SKM-1 treated with dmso at 0.1 percent for 144 hours (cell line): ENCODE measurements at regions not wholly inside any gene's neighbourhood (a gene's known extent, or its start where the extent isn't known, plus 50 kb on each side); places are given as distances from the start of the nearest gene placed in this dataset.
"Not testable (repeated sequence)": the region's sequence is repeated elsewhere in the genome, so short reads cannot be mapped to it uniquely, and the experiment has no call there.

Experiments
- DNase-seq: peaks from one replicate; lab custom pipeline; 2025; ENCODE audit not compliant: unreplicated experiment; lab: John Stamatoyannopoulos, UW

- no peak for DNase-seq
Measured at GRCh38 chr17:14451729-14452191, 150.9 kb downstream of the HS3ST3B1 start.

DNA sequence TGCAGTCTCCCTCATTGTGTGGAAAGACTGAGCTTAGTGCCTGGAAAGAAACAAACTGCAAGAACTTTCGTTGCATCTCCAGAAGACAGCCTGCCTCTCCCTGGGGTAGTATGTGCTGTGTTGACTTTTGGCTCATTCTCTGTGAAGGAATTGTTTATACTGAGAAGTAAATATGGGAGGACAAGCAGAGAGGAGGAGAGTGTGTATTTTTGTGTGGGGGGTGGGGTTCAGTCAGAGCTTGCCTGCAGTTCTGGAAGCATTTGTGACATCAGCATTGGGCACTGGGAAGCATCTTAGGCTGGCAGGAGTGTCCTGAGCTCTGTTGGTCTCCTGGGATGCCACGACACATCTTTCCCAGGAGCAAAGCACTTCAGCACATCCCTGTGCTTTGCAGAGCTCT, 147.9 kb downstream of the HS3ST3B1 start:
- DNase-seq, result no peak

DNA sequence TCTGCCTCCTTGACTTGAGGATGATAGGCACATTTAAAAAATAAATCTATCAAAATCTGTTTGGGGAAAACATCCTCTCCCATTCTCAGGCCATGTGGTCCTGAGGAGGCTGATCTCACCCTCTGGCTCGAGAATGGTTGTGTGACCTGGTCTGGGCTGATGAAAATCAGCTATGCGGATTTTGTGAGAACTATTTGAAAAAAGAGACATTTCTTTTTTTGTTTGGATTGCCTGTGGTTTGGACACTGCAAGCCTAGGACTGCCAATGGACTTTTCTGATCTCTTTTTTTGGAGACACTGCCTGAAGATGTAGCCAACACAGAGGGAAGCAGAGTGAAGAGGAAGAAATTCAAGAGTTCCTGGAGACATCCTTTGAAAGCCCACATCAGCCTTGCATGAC, 145.9 kb downstream of the HS3ST3B1 start:
- DNase-seq, result no peak

GRCh38 chr17:14444915-14445314, 144.0 kb downstream of the HS3ST3B1 start:
- no peak for DNase-seq

DNA sequence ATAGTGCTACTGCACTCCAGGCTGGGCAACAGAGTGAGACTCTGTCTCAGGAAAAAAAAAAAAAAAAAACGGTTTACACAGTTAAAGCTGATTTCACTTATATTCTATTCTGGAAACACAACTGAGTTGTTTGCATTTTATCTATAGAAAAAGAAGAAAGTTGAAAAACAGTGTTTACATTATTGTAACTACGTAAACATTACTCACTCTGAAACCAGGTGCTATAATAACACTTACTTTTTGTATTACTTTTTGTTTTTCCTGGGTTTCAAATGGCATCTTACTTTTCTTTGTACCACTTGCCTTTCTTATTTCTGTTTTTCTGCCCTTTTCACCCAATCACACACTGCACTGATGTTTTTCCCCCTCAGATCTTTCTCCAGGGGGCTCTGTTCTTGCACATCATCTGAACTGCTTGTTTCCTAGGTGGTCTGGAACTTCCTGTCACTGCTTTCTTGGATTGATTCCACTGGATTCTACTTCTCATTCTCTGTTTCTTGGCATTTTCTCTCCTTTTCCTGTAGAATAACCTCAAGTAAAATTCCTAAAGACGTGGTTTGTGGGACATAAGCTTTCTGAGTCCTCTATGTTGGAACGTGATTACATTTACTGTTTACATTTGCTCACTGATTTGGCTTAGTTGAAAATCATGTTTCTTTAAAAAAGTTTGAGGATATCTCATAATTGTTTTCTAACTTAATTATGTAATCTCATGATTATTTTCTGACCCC, 142.1 kb downstream of the HS3ST3B1 start:
- no peak for DNase-seq

DNA sequence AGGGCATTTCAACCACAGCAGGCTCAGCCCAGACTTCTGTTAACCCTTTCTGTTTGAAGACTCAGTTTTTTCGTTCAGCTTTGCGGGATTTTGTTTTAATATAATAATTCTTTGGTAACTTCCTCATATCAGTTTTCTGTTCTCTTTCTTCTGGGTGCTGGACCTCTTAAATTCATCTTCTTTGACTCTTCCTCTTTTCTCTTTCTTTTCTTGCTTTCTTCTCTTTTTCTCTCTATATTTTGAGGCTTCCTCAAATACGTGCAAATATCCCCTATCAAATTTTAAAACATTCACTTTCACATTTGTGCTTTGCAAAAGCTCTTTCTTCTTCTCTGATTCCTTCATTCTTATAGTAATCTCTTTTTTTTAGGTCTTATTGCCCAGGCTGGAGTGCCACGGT, 136.3 kb downstream of the HS3ST3B1 start:
- DNase-seq, result no peak

- no peak for DNase-seq
Measured at GRCh38 chr17:14436266-14436665, 135.4 kb downstream of the HS3ST3B1 start.

DNA sequence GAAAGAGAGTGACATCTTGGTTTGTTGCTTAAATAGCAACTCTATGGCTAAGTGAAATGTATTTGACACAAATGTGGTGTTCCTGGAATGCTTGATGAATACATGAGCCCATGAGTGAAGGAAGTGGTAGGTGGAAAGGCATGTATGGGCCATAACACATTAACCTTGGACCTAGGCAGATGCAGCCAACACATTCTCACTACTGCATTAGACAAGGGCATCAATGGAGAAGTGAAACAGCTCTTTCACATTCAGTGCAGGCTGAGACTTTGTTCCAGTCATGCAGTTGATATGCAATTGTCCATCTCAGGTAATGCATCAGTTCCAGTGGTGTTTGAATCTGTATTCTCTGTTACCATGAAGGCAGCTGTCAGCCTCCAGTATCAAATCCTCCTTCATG, 133.6 kb downstream of the HS3ST3B1 start:
- no peak for DNase-seq

DNA sequence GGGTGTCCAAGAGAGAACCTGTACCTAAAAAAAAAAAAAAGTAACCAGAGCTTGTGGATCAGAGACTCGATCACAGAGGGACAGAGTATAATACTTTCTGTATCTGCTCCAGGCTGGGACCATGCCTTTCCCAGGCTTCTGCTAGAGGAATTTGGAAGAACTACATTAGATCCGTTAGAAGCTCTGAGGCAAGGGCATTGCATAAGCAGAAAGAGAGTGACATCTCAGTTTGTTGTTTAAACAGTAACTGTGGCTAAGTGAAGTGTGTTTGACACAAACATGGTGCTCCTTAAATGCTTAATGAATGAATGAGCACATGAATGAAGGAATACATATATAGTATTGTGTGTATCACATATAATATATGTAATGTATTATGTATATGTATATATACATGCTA, 131.2 kb downstream of the HS3ST3B1 start:
- no peak for DNase-seq

GRCh38 chr17:14429084-14429483, 128.2 kb downstream of the HS3ST3B1 start:
- no peak for DNase-seq

GRCh38 chr17:14428648-14429029, 127.8 kb downstream of the HS3ST3B1 start:
- no peak for DNase-seq

GRCh38 chr17:14427900-14428647, 127.2 kb downstream of the HS3ST3B1 start:
- DNase-seq, result no peak

DNA sequence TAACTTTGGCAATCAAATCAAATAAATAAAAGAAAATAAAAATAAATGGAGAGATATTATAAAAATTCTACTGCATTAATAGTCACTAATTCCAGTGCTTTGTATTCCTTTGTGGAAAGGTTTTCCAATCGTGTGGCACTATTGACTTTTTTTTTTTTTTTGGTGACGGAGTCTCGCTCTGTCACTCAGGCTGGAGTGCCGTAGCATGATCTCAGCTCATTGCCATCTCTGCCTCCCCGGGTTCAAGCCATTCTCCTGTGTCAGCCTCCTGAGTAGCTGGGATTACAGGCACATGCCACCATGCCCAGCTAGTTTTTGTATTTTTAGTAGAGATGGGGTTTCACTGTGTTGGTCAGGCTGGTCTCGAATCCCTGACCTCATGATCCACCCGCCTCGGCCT, 122.3 kb downstream of the HS3ST3B1 start:
- not testable (repeated sequence) for DNase-seq

- DNase-seq, result no peak
Measured at GRCh38 chr17:14417336-14417735, 116.5 kb downstream of the HS3ST3B1 start.

- no peak for DNase-seq
Measured at GRCh38 chr17:14409292-14409691, 108.4 kb downstream of the HS3ST3B1 start.

GRCh38 chr17:14407541-14407940, 106.7 kb downstream of the HS3ST3B1 start:
- no peak for DNase-seq

DNA sequence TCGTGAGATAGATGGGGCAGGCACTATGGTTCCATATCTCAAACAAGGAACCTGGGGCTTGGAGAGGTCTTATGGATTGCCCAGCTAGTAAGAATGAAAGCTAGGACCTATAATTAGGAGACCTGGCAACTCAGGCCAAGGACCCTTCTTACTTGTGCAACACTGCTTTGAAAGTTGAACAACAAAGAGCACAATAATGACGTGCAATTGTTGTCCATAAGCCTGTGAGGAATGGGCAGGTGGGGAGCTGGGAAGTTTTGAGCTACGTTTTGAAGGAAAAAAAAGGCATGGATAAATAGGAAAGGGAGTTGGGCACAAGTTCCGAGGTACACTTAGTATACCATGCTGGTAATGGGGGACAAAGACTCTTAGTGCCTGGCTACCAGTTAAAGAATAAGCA, 104.3 kb downstream of the HS3ST3B1 start:
- no peak for DNase-seq
